ENCODE measurements at regions not wholly inside any gene's neighbourhood (a gene's known extent, or its start where the extent isn't known, plus 50 kb on each side); places are given as distances from the start of the nearest gene placed in this dataset.

DNA sequence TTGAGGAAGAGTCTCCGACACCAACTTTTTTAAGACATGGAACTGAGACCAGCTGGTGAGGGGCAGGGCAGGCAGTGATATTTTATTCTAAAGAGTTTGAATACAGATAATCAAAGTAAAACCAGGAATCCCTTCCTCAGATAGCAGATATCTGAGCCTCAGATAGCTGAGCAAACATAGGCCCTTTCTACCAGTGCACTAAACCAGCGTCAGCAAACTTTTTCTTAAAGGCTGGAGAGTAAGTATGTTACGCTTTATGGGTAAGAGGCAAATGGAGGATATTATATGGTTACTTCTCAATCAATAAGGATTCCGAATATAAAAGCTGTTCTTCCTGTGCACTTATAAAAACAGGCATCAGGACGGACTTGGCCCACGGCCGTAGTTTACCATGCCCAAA lies 73.9 kb downstream of the WNT5A start:
- Mint-ChIP-seq H3K9me3 (peaks cover 1% of the 10 kb centered on the region), H3K36me3 (no peaks in the 10 kb centered on the region), H3K27ac (no peak overlapping the region), H3K4me1 (no peaks in the 10 kb centered on the region), H3K4me3 (no peak overlapping the region), H3K27me3 (no peaks in the 10 kb centered on the region)
- ATAC-seq: no peak

- Mint-ChIP-seq H3K4me3 (no peak overlapping the region), H3K27ac (no peak overlapping the region), H3K27me3 (no peaks in the 10 kb centered on the region), H3K36me3 (no peaks in the 10 kb centered on the region), H3K4me1 (no peaks in the 10 kb centered on the region), H3K9me3 (no peaks in the 10 kb centered on the region)
- no peak for ATAC-seq
Observed at GRCh38 chr3:55412545-55412944, 74.6 kb downstream of the WNT5A start.

DNA sequence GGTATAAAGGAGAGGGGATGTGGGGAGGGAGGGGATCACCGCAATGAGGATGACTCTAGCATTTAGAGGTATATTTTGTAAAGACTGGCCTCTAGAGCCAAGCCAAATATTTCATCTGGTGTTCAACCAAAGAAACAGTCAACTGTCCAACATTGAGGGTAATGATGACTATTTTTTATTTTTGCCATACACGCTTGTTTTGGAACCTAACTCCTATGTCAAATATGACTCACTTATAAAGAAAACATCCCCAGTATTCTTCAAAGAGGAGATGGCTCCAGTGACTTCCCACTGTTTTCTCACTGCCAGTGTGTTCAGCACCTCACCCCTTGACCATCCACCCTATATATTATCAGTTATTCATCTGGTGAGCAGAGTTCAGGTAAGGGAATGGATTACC lies 77.3 kb downstream of the WNT5A start:
- Mint-ChIP-seq H3K27me3 (no peaks in the 10 kb centered on the region), H3K4me1 (no peaks in the 10 kb centered on the region), H3K9me3 (no peaks in the 10 kb centered on the region), H3K4me3 (no peak overlapping the region), H3K36me3 (no peaks in the 10 kb centered on the region), H3K27ac (no peak overlapping the region)
- ATAC-seq: no peak

DNA sequence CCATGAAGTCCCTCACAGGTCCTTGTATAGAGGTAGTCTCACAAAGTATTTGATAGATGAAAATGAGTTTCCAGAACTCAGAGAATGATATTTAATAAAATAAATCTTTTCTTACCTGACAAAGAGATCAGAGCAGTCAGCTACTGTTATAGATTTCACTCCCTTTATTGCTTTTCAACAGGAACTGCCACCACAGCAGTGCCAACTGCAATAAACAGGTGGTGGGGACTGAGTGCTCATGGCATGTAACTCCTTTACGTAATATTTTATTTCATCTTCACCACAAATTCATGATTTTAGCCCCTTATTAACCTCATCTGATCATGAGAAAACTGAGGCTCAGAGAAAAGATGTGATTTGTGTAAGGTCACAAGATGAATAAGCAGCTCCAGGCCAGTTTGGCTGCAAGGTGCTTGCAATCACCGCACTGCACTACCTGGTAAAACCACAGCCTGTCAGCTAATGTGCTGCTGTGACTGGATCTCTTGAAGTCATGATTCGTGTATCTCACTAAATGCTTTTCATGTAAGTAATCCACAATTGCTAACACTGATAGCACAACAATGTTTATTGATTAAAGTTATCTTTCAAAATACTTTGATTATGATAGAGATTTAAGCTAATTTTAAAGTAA lies 78.8 kb downstream of the WNT5A start:
- H3K36me3 Mint-ChIP-seq: no peaks in the 10 kb centered on the region
- ATAC-seq: no peak
- H3K27me3 Mint-ChIP-seq: no peaks in the 10 kb centered on the region
- H3K27ac Mint-ChIP-seq: no peak overlapping the region
- H3K4me1 Mint-ChIP-seq: no peaks in the 10 kb centered on the region
- H3K9me3 Mint-ChIP-seq: peaks cover 5% of the 10 kb centered on the region
- no peak overlapping the region for H3K4me3 Mint-ChIP-seq

DNA sequence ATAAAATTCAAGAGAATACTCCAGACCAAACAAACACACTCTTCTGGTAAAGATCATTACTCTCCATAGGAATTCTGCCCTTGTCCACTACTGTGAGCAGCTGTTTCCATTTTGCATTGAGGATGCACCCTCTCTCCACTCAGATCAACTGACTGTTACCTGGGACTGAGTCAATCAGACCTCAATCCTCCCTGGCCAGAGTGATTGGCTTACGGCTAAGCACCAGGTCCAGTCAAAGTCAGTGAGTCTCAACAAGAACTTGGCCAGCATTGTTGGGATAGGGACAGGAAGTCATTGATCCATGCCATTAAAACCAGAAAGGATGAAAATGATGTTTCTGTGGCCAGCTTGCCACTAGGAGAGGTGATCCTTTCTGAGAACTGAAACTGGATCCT lies 79.7 kb downstream of the WNT5A start:
- no peak overlapping the region for H3K27ac Mint-ChIP-seq
- no peak for ATAC-seq
- no peaks in the 10 kb centered on the region for H3K4me1 Mint-ChIP-seq
- H3K27me3 Mint-ChIP-seq: no peaks in the 10 kb centered on the region
- peaks cover 5% of the 10 kb centered on the region for H3K9me3 Mint-ChIP-seq
- H3K4me3 Mint-ChIP-seq: no peak overlapping the region
- H3K36me3 Mint-ChIP-seq: no peaks in the 10 kb centered on the region

DNA sequence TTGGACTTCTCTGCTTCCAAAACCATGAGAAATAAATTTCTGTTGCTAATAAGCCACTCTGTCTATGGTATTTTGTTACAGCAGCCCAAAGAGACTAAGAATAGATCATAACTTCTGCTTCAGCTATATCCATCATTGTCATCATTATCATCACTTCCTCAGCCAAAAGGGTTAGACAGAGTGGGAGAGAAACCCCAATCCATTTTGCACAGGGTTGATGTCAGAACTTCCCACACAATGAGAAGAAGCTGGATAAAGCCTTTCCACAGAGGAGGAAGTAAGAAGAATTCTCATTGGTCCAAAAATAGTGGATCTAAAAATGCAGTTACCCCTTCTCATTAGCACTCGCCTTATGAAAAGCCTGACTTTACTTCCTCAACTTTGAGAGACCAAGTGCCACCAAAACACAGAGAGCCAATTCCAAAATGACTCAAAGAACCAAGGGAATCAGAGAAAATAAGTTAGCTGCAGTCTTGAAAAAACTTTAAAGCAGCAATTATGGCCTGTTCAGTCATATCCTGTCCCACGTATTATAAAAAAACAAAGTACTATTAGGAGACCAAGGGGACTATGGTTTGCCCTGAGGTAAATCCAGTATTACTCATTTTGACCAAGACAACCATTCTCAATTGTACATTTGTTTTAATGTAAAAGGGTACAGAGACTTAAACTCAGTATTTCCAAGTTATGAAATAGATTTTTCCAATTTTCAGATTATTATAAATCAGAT lies 80.2 kb downstream of the WNT5A start:
- H3K4me3 Mint-ChIP-seq: no peak overlapping the region
- H3K4me1 Mint-ChIP-seq: no peaks in the 10 kb centered on the region
- ATAC-seq: no peak
- H3K9me3 Mint-ChIP-seq: peaks cover 5% of the 10 kb centered on the region
- H3K27ac Mint-ChIP-seq: no peak overlapping the region
- no peaks in the 10 kb centered on the region for H3K36me3 Mint-ChIP-seq
- H3K27me3 Mint-ChIP-seq: no peaks in the 10 kb centered on the region

DNA sequence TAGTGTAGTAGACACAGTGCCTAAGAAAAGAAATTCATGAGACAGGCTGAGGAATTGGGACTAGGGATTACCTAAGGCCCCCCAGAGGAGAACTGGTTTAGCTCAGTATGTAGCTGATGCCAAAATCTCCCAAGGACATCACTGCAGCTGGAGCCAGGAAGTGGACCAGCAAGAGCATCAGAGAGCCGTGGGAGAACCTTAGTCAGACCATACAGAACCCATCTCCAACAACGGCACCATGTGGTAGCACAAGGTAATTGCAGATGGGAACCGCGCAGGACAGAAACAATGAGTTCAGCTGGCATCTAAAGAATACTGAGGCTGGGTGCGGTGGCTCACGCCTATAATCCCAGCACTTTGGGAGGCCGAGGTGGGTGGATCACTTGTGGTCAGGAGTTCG lies 81.7 kb downstream of the WNT5A start:
- ATAC-seq: no peak
- Mint-ChIP-seq H3K27me3 (no peaks in the 10 kb centered on the region), H3K4me1 (no peaks in the 10 kb centered on the region), H3K36me3 (no peaks in the 10 kb centered on the region), H3K9me3 (peaks cover 5% of the 10 kb centered on the region), H3K27ac (no peak overlapping the region), H3K4me3 (no peak overlapping the region)

DNA sequence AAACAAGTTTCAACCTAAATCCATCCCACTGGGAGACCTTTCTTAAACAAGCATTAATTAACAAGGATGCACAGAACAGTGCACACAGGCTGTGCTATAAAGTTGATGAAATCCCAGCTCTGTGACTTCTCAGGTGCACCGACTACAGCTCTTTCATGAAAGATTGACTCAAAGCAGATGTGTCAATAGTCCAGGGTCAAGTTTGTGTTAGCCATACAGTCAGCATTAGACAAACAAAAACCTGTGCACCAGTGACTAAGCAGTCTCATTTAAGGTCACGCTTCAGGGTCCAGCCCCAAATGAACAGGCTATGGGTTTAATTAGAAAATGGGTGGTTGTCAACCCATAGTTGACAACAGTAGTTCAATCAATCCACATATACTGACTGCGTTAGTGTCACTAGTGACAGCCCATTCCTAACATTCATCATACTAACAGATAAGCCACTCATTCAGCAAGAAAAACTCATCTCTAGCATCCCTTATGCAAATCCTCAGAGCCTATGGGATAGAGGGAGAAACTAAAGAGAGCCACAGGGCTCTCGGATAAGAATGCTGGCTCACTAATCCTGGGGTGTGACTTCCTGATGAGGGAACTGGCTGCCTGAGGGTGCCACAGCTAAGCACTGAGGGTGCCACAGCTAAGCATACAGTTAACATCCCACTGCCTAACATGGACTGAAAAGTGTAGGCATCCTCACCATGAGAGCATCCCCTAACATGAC lies 84.1 kb downstream of the WNT5A start:
- no peaks in the 10 kb centered on the region for H3K36me3 Mint-ChIP-seq
- no peak overlapping the region for H3K4me3 Mint-ChIP-seq
- peaks cover 5% of the 10 kb centered on the region for H3K9me3 Mint-ChIP-seq
- H3K4me1 Mint-ChIP-seq: no peaks in the 10 kb centered on the region
- no peaks in the 10 kb centered on the region for H3K27me3 Mint-ChIP-seq
- ATAC-seq: no peak
- H3K27ac Mint-ChIP-seq: no peak overlapping the region

DNA sequence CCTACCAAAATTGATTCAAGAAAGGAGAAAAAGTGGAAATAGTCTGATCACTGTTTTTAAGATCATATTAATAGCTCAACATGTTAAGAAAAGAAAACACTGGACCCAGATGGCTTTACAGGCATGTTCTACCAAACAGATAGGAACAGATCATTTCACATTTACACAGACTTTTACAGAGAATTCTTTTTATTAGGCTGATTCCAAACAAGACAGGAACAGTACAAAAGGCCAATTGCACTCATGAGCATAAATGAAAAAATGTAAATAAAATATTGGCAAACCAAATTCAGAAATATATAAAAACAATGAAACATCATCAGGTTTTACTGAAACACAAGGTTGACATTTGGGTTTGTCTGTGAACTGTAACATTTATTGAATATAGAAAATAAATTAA lies 106.5 kb downstream of the WNT5A start:
- no peak overlapping the region for H3K27ac Mint-ChIP-seq
- H3K36me3 Mint-ChIP-seq: no peaks in the 10 kb centered on the region
- ATAC-seq: no peak
- H3K27me3 Mint-ChIP-seq: no peaks in the 10 kb centered on the region
- no peaks in the 10 kb centered on the region for H3K4me1 Mint-ChIP-seq
- no peak overlapping the region for H3K4me3 Mint-ChIP-seq
- H3K9me3 Mint-ChIP-seq: no peaks in the 10 kb centered on the region

DNA sequence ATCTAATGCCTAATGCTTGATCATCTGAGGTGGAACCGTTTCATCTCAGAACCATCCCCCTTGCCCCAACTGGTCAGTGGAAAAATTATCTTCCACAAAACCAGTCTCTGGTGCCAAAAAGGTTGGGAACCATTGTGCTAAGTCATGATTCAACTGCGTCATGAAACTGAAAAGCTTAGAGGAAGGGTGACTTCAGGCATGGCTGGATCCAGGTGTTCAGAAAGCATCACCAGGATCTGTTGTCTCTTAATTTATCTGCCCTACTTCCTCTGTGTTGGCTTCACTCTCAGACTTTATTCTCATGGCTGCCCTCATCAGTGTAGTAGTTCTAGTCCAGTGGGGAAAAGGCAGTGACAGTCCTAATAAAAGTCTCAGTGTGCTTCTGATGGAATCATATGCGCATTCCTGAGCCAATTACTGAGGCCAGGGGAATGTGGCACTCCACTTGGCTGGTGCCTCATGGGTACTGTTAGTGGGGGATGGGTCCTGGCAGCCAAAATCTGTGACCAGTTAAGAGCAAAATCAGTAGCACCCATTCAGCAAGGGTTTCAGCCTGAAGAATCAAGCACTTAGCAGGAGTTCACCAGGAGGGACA lies 110.3 kb downstream of the WNT5A start:
- no peak overlapping the region for H3K4me3 Mint-ChIP-seq

GRCh38 chr3:55373423-55373822 lies 113.7 kb downstream of the WNT5A start:
- no peak overlapping the region for H3K4me3 Mint-ChIP-seq
- no peaks in the 10 kb centered on the region for H3K9me3 Mint-ChIP-seq
- no peak for ATAC-seq
- H3K27me3 Mint-ChIP-seq: no peaks in the 10 kb centered on the region
- H3K36me3 Mint-ChIP-seq: no peaks in the 10 kb centered on the region
- H3K27ac Mint-ChIP-seq: no peak overlapping the region
- H3K4me1 Mint-ChIP-seq: no peaks in the 10 kb centered on the region

More for the DNA sequence above, 110.3 kb downstream of the WNT5A start:
- H3K27ac Mint-ChIP-seq: no peak overlapping the region
- H3K4me1 Mint-ChIP-seq: no peaks in the 10 kb centered on the region
- no peak for ATAC-seq
- no peaks in the 10 kb centered on the region for H3K36me3 Mint-ChIP-seq
- H3K27me3 Mint-ChIP-seq: no peaks in the 10 kb centered on the region
- H3K9me3 Mint-ChIP-seq: no peaks in the 10 kb centered on the region

- no peak overlapping the region for H3K27ac Mint-ChIP-seq
- H3K4me1 Mint-ChIP-seq: no peaks in the 10 kb centered on the region
- no peak overlapping the region for H3K4me3 Mint-ChIP-seq
- no peaks in the 10 kb centered on the region for H3K27me3 Mint-ChIP-seq
- no peaks in the 10 kb centered on the region for H3K36me3 Mint-ChIP-seq
- H3K9me3 Mint-ChIP-seq: peaks cover 2% of the 10 kb centered on the region
- ATAC-seq: no peak
Observed at GRCh38 chr3:55370272-55370671, 116.8 kb downstream of the WNT5A start.

DNA sequence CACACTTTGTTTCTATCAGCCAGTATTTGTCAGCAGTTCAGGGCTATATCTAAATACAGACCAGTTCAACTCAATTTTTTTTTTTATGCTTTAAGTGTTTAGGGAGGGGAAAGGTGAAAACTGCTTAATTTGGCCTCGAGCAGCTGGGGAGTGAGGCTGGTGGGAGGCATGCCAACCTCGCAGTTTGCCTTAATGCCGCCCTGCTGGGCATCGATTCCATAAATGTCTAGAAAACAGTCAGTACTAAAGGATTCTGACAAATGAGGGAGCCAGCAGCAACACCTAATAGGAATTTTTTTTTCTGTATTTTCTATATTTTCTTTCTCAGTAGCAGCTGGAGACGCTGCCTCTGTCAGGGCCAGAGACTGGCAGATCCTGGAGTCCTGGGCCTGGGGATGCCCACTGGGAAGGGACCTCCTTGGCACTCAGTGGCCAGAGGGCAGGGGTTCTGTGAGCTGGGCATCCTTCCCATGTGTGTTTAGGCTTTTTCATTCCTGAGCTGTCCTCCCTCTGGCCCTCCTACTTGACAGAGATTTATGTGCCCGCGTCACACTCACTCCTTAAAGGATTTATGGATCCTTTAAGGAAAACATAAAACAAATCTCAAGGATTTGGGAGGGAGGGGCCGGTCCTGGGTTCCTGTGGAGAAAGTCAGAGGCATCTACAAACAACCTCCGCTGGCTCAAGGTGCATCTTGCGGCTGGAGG lies 117.8 kb downstream of the WNT5A start:
- Mint-ChIP-seq H3K27ac (no peak overlapping the region), H3K9me3 (peaks cover 2% of the 10 kb centered on the region), H3K36me3 (no peaks in the 10 kb centered on the region), H3K27me3 (no peaks in the 10 kb centered on the region), H3K4me3 (no peak overlapping the region), H3K4me1 (no peaks in the 10 kb centered on the region)
- ATAC-seq: no peak

- H3K27ac Mint-ChIP-seq: no peak overlapping the region
Observed at GRCh38 chr3:55368366-55368765, 118.7 kb downstream of the WNT5A start.

GRCh38 chr3:55367384-55367783 lies 119.7 kb downstream of the WNT5A start:
- H3K4me3 Mint-ChIP-seq: no peak overlapping the region
- no peak for ATAC-seq
- H3K36me3 Mint-ChIP-seq: no peaks in the 10 kb centered on the region
- H3K27ac Mint-ChIP-seq: no peak overlapping the region
- no peaks in the 10 kb centered on the region for H3K27me3 Mint-ChIP-seq
- H3K9me3 Mint-ChIP-seq: peaks cover 2% of the 10 kb centered on the region
- H3K4me1 Mint-ChIP-seq: no peaks in the 10 kb centered on the region

More at GRCh38 chr3:55368366-55368765, 118.7 kb downstream of the WNT5A start:
- no peaks in the 10 kb centered on the region for H3K4me1 Mint-ChIP-seq
- no peaks in the 10 kb centered on the region for H3K27me3 Mint-ChIP-seq
- no peak overlapping the region for H3K4me3 Mint-ChIP-seq
- no peaks in the 10 kb centered on the region for H3K36me3 Mint-ChIP-seq
- no peak for ATAC-seq
- H3K9me3 Mint-ChIP-seq: peaks cover 2% of the 10 kb centered on the region
